H1 (cell line): ENCODE measurements at regions not wholly inside any gene's neighbourhood (a gene's known extent, or its start where the extent isn't known, plus 50 kb on each side); places are given as distances from the start of the nearest gene placed in this dataset.

Source experiments
- CTCF ChIA-PET: fragments of 300-600 bp; sonication (Branson Sonifier 250); formaldehyde crosslinking; loops from one replicate; lab custom pipeline; 2021; ENCODE audit not compliant: partially characterized antibody; lab: Charles Lee
- POLR2A ChIA-PET: fragments of 300-600 bp; sonication (Branson Sonifier 250); formaldehyde crosslinking; loops from one replicate; lab custom pipeline; 2021; ENCODE audit warnings: inconsistent platforms; ENCODE audit not compliant: partially characterized antibody; lab: Charles Lee
- DNase-seq, 2 experiments: peaks; one replicate each; pipeline versions ENCODE4 v3.0.0 to v3.0.0-alpha.2; 2010 to 2022; ENCODE audit warnings: low spot score in 2 of 2, low read depth in 1 of 2, mixed read lengths in 1 of 2
- FAIRE-seq: peaks from 2 replicates; lab custom pipeline; 2011; peaks lifted over from hg19 to GRCh38; lab: Jason Lieb, UNC
- H2AFZ ChIP-seq: 2 replicates; pipeline ENCODE4 v1.8.1; 2012; ENCODE audit warnings: low read length, inconsistent platforms
- H2AK5ac ChIP-seq: 2 replicates; pipeline ENCODE4 v1.6.1; 2013; ENCODE audit warnings: low read depth, low read length
- H2BK120ac ChIP-seq: replicated peaks from 2 replicates; pipeline ENCODE3; 2013; ENCODE audit warnings: low read depth, low read length, inconsistent platforms
- H2BK12ac ChIP-seq: 2 replicates; pipeline ENCODE4 v1.6.1; 2013; ENCODE audit warnings: low read depth, low read length
- H2BK15ac ChIP-seq: 2 replicates; pipeline ENCODE4 v1.6.1; 2013; ENCODE audit warnings: low read length
- H2BK20ac ChIP-seq: 2 replicates; pipeline ENCODE4 v1.6.1; 2013; ENCODE audit warnings: low read length
- H2BK5ac ChIP-seq: 2 replicates; pipeline ENCODE4 v1.6.1; 2013; ENCODE audit warnings: low read depth, low read length
- H3K14ac ChIP-seq: 2 replicates; pipeline ENCODE4 v1.6.1; 2013; ENCODE audit warnings: inconsistent platforms; ENCODE audit not compliant: insufficient read length
- H3K18ac ChIP-seq: 2 replicates; pipeline ENCODE4 v1.6.1; 2013; ENCODE audit warnings: low read length; ENCODE audit errors: extremely low read depth
- H3K23ac ChIP-seq: 2 replicates; pipeline ENCODE4 v1.6.1; 2013; ENCODE audit warnings: inconsistent platforms; ENCODE audit not compliant: insufficient read length
- H3K23me2 ChIP-seq: 2 replicates; pipeline ENCODE4 v1.6.1; 2013; ENCODE audit warnings: low read depth, low read length
- H3K27ac ChIP-seq: 2 replicates; pipeline ENCODE4 v1.6.1; 2011; ENCODE audit warnings: low read depth, low read length, inconsistent platforms
- H3K27me3 ChIP-seq, 4 experiments: replicated peaks in 1 of 4; 1 replicate in 1 of 4; 2 replicates in 3 of 4; pipeline versions ENCODE4 v1.6.1 to v1.8.1; 2011 to 2013; ENCODE audit warnings: low read length in 3 of 4, mild to moderate bottlenecking in 3 of 4, inconsistent platforms in 2 of 4, mixed read lengths in 2 of 4, moderate library complexity in 1 of 4; ENCODE audit not compliant: control insufficient read depth in 3 of 4, insufficient read depth in 3 of 4; ENCODE audit errors: extremely low read depth in 1 of 4
- H3K36me3 ChIP-seq, 4 experiments: 2 replicates each; pipeline versions ENCODE4 v1.6.1 to v1.8.1; 2011 to 2013; ENCODE audit warnings: mild to moderate bottlenecking in 4 of 4, low read length in 3 of 4, moderate library complexity in 2 of 4, control low read depth in 1 of 4, inconsistent platforms in 1 of 4; ENCODE audit not compliant: insufficient read depth in 4 of 4, control insufficient read depth in 2 of 4
- H3K4ac ChIP-seq: replicated peaks from 2 replicates; pipeline ENCODE3; 2013; ENCODE audit warnings: low read length, low read depth, mixed read lengths, inconsistent platforms; ENCODE audit not compliant: insufficient read length
- H3K4me1 ChIP-seq, 4 experiments: replicated peaks in 1 of 4; 1 replicate in 1 of 4; 2 replicates in 3 of 4; pipeline versions ENCODE4 v1.6.1 to v1.8.1; 2011 to 2013; ENCODE audit warnings: low read length in 3 of 4, inconsistent platforms in 2 of 4, mixed read lengths in 1 of 4; ENCODE audit not compliant: insufficient read depth in 4 of 4, control insufficient read depth in 3 of 4
- H3K4me2 ChIP-seq, 2 experiments: 2 replicates each; pipeline versions ENCODE4 v1.6.1 to v1.8.1; 2011 to 2013; ENCODE audit warnings: low read depth in 2 of 2, low read length in 2 of 2, control low read depth in 1 of 2, inconsistent platforms in 1 of 2, mild to moderate bottlenecking in 1 of 2; ENCODE audit not compliant: insufficient read depth in 1 of 2
- H3K4me3 ChIP-seq, 4 experiments: fragments of 200-600, 300-600 bp in 1 of 4; sonication (generic), shearing (Covaris generic), sonication (Bioruptor Twin) in 1 of 4; 2 replicates each; pipeline versions ENCODE4 v1.5.1 to v1.8.1; 2011 to 2016; ENCODE audit warnings: low read length in 4 of 4, low read depth in 3 of 4, control low read depth in 2 of 4, inconsistent platforms in 2 of 4, mild to moderate bottlenecking in 2 of 4, mixed read lengths in 1 of 4, moderate library complexity in 1 of 4; ENCODE audit not compliant: insufficient read depth in 2 of 4; ENCODE audit errors: extremely low read depth in 1 of 4
- H3K56ac ChIP-seq: replicated peaks from 2 replicates; pipeline ENCODE3; 2013; ENCODE audit warnings: low read depth, mild to moderate bottlenecking, mixed read lengths, low read length, inconsistent platforms; ENCODE audit not compliant: insufficient read length
- H3K79me1 ChIP-seq: 2 replicates; pipeline ENCODE4 v1.6.1; 2013; ENCODE audit warnings: low read depth, low read length, control low read depth
- H3K79me2 ChIP-seq, 2 experiments: 2 replicates each; pipeline versions ENCODE4 v1.6.1 to v1.8.1; 2012 to 2013; ENCODE audit warnings: low read length in 2 of 2, mild to moderate bottlenecking in 2 of 2, inconsistent platforms in 1 of 2; ENCODE audit not compliant: insufficient read depth in 2 of 2, control insufficient read depth in 1 of 2
- H3K9ac ChIP-seq, 4 experiments: replicated peaks in 1 of 4; 1 replicate in 1 of 4; 2 replicates in 3 of 4; pipeline versions ENCODE4 v1.6.1 to v1.8.1; 2011 to 2013; ENCODE audit warnings: low read depth in 3 of 4, low read length in 3 of 4, control low read depth in 2 of 4, mild to moderate bottlenecking in 2 of 4, moderate library complexity in 2 of 4, inconsistent platforms in 1 of 4; ENCODE audit errors: extremely low read depth in 1 of 4
- H3K9me3 ChIP-seq, 2 experiments: 2 replicates each; pipeline versions ENCODE4 v1.6.1 to v1.8.1; 2012 to 2013; ENCODE audit warnings: mild to moderate bottlenecking in 2 of 2, moderate library complexity in 2 of 2, control low read depth in 1 of 2, inconsistent platforms in 1 of 2, low read depth in 1 of 2, low read length in 1 of 2, mixed read lengths in 1 of 2; ENCODE audit not compliant: insufficient read depth in 2 of 2
- H4K20me1 ChIP-seq, 2 experiments: replicated peaks in 1 of 2; 2 replicates each; pipeline versions ENCODE3 to v1.8.1; 2011 to 2013; ENCODE audit warnings: inconsistent platforms in 2 of 2, low read length in 2 of 2, mild to moderate bottlenecking in 1 of 2; ENCODE audit not compliant: insufficient read depth in 2 of 2, control insufficient read depth in 1 of 2
- H4K5ac ChIP-seq: 2 replicates; pipeline ENCODE4 v1.6.1; 2013; ENCODE audit warnings: low read length, low read depth, mixed read lengths, inconsistent platforms; ENCODE audit not compliant: insufficient read length
- H4K8ac ChIP-seq: 2 replicates; pipeline ENCODE4 v1.8.0; 2013; ENCODE audit warnings: mild to moderate bottlenecking, moderate library complexity, low read length, inconsistent platforms; ENCODE audit not compliant: insufficient read depth; ENCODE audit errors: extremely low read depth
- H4K91ac ChIP-seq: replicated peaks from 2 replicates; pipeline ENCODE3; 2013; ENCODE audit warnings: low read length, mixed read lengths, inconsistent platforms; ENCODE audit not compliant: insufficient read length
- CBX5 ChIP-seq: fragments of 300-800, 300-1000 bp; sonication (generic); IDR thresholded peaks from 2 replicates; pipeline ENCODE4 v1.7.1; 2016; ENCODE audit warnings: antibody characterized with exemption, low read length, low read depth
- CEBPB ChIP-seq: IDR thresholded peaks from 2 replicates; pipeline ENCODE4 v1.6.1; 2012; ENCODE audit warnings: low read depth, low read length
- CHD1 ChIP-seq: IDR thresholded peaks from 2 replicates; pipeline ENCODE4 v1.6.1; 2012; ENCODE audit warnings: low read depth, low read length, improper control_type of control experiment
- CREB1 ChIP-seq: IDR thresholded peaks from 2 replicates; pipeline ENCODE4 v1.6.1; 2012; ENCODE audit warnings: inconsistent platforms
- CTBP2 ChIP-seq: IDR thresholded peaks from 2 replicates; pipeline ENCODE4 v1.7.0; 2011; ENCODE audit warnings: borderline replicate concordance, mild to moderate bottlenecking, moderate library complexity, mixed read lengths, low read length; ENCODE audit not compliant: insufficient read depth, insufficient read length
- E2F6 ChIP-seq: IDR thresholded peaks from 2 replicates; pipeline ENCODE4 v1.6.1; 2012; ENCODE audit warnings: inconsistent platforms
- EGR1 ChIP-seq: IDR thresholded peaks from 2 replicates; pipeline ENCODE4 v1.6.1; 2011; ENCODE audit warnings: low read depth, low read length, borderline replicate concordance
- EZH2 ChIP-seq: fragments of 200-600 bp; sonication (generic); IDR thresholded peaks from 2 replicates; pipeline ENCODE4 v1.7.1; 2012; ENCODE audit warnings: low read depth, mild to moderate bottlenecking, moderate library complexity, low read length, inconsistent platforms; ENCODE audit not compliant: severe bottlenecking
- HDAC6 ChIP-seq: IDR thresholded peaks from one replicate; pipeline ENCODE4 v1.7.1; 2012; ENCODE audit warnings: low read depth, mild to moderate bottlenecking, inconsistent platforms, low read length, moderate library complexity
- KDM1A ChIP-seq: fragments of 200-600, 300-600 bp; sonication (generic); IDR thresholded peaks from 2 replicates; pipeline ENCODE4 v1.7.1; 2016; ENCODE audit warnings: mild to moderate bottlenecking, low read length, borderline replicate concordance
- KDM5A ChIP-seq: fragments of 200-600 bp; IDR thresholded peaks from 2 replicates; pipeline ENCODE4 v1.7.1; 2012; ENCODE audit warnings: mild to moderate bottlenecking, low read length, inconsistent platforms, mixed read lengths
- NRF1 ChIP-seq: IDR thresholded peaks from 2 replicates; pipeline ENCODE4 v1.6.1; 2011; ENCODE audit warnings: mild to moderate bottlenecking, low read depth, low read length, improper control_type of control experiment
- SAP30 ChIP-seq: fragments of 300-600 bp; sonication (generic); IDR thresholded peaks from 2 replicates; pipeline ENCODE4 v1.7.1; 2012; ENCODE audit warnings: low read length, moderate library complexity, mild to moderate bottlenecking, inconsistent platforms; ENCODE audit not compliant: insufficient read depth, insufficient replicate concordance
- TBP ChIP-seq: IDR thresholded peaks from 2 replicates; pipeline ENCODE4 v1.6.1; 2011; ENCODE audit warnings: low read depth, low read length, improper control_type of control experiment
- WGBS, 2 experiments: shearing (Covaris generic) in 1 of 2; methylation state at CpG; one replicate each; pipeline versions ENCODE4 v1.1.6 to v1.1.7; 2013 to 2015; ENCODE audit warnings: low lambda C conversion rate in 2 of 2, mixed read lengths in 2 of 2, inconsistent platforms in 1 of 2, low coverage in 1 of 2, missing lambda C conversion rate in 1 of 2; ENCODE audit not compliant: insufficient replicate concordance in 2 of 2, insufficient coverage in 1 of 2, insufficient read length in 1 of 2; ENCODE audit errors: extremely low coverage in 1 of 2, missing lambda C conversion rate in 1 of 2; 5-methylcytosine and 5-hydroxymethylcytosine counted together

- H2AK5ac ChIP-seq = no peak overlapping the region
- no peak for TF ChIP-seq CTBP2
- no peak for TF ChIP-seq HDAC6
- TF ChIP-seq EZH2 = no peak
- no peak for TF ChIP-seq TBP
- TF ChIP-seq CBX5 = no peak
- no peak for TF ChIP-seq KDM1A
- no peak for TF ChIP-seq NRF1
- no peak for TF ChIP-seq CHD1
- TF ChIP-seq CREB1 = no peak
- TF ChIP-seq E2F6 = no peak
- TF ChIP-seq SAP30 = no peak
- no peak for TF ChIP-seq KDM5A
- no peak for TF ChIP-seq CEBPB
- no peak for TF ChIP-seq EGR1
Measured at GRCh38 chr4:126386512-126386911, 1071.8 kb downstream of the FAT4 start.

More at GRCh38 chr4:126386512-126386911, 1071.8 kb downstream of the FAT4 start:
- no peak for FAIRE-seq
- H3K4ac ChIP-seq = no peak overlapping the region
- no peaks in the 10 kb centered on the region for H3K36me3 ChIP-seq
- H3K56ac ChIP-seq = no peak overlapping the region
- WGBS, 2 experiments = 89% methylated on average over 2 of the region's 2 CpGs; no CpG with 5 or more reads in 1 of the 2 experiments
- no peak overlapping the region for H2BK120ac ChIP-seq
- no peaks in the 10 kb centered on the region for H3K79me2 ChIP-seq
- POLR2A ChIA-PET = no interaction called here
- H3K18ac ChIP-seq = no peak overlapping the region
- H4K20me1 ChIP-seq = no peaks in the 10 kb centered on the region
- H2BK15ac ChIP-seq = no peak overlapping the region
- no peak overlapping the region for H4K8ac ChIP-seq
- DNase-seq = no peak
- H3K4me2 ChIP-seq = no peak overlapping the region
- H3K27me3 ChIP-seq = no peaks in the 10 kb centered on the region
- no peak overlapping the region for H2BK12ac ChIP-seq
- no peak overlapping the region for H3K14ac ChIP-seq
- no peak overlapping the region for H2BK20ac ChIP-seq
- no peak overlapping the region for H2BK5ac ChIP-seq
- no peak overlapping the region for H3K4me3 ChIP-seq
- CTCF ChIA-PET = no interaction called here
- no peak overlapping the region for H4K5ac ChIP-seq
- no peaks in the 10 kb centered on the region for H3K23me2 ChIP-seq
- no peak overlapping the region for H3K9ac ChIP-seq
- no peak overlapping the region for H4K91ac ChIP-seq
- no peaks in the 10 kb centered on the region for H3K9me3 ChIP-seq
- H3K4me1 ChIP-seq = no peaks in the 10 kb centered on the region
- no peak overlapping the region for H3K23ac ChIP-seq
- no peak overlapping the region for H3K27ac ChIP-seq
- H2AFZ ChIP-seq = no peak overlapping the region
- H3K79me1 ChIP-seq = no peaks in the 10 kb centered on the region
